Esophagus muscularis mucosa (tissue), 3 donors: ENCODE measurements at regions not wholly inside any gene's neighbourhood (a gene's known extent, or its start where the extent isn't known, plus 50 kb on each side); places are given as distances from the start of the nearest gene placed in this dataset.

Source experiments
- CTCF ChIP-seq, 3 experiments: fragments of 200-600 bp in 2 of 3; fragments of 450-650 bp in 1 of 3; sonication (generic) in 2 of 3; IDR thresholded peaks; one replicate each; pipeline ENCODE4 v1.5.1; 2017 to 2019; ENCODE audit warnings: antibody characterized with exemption in 3 of 3, mild to moderate bottlenecking in 2 of 3, moderate library complexity in 1 of 3
- POLR2A ChIP-seq: fragments of 450-650 bp; IDR thresholded peaks from one replicate; pipeline ENCODE4 v1.6.1; 2017; ENCODE audit warnings: antibody characterized with exemption, moderate library complexity, mild to moderate bottlenecking, low read depth
- POLR2AphosphoS5 ChIP-seq, 2 donors: sonication (generic); formaldehyde crosslinking; IDR thresholded peaks; one replicate each; pipeline ENCODE4 v1.6.1; 2017; ENCODE audit warnings: antibody characterized with exemption in 2 of 2

GRCh38 chr6:67165606-67166005, 1458.6 kb upstream of the EYS start:
- TF ChIP-seq CTCF (IDR thresholded peaks at IDR 0.05) (no peak), POLR2AphosphoS5 (IDR thresholded peaks at IDR 0.05) (no peak), POLR2A (no peak)
